Mesendoderm (in vitro differentiated cells): ENCODE measurements at regions not wholly inside any gene's neighbourhood (a gene's known extent, or its start where the extent isn't known, plus 50 kb on each side); places are given as distances from the start of the nearest gene placed in this dataset.

Experiments used
- DNase-seq: peaks from one replicate; pipeline ENCODE4 v3.0.0; 2013
- H2AK5ac ChIP-seq: 2 replicates; pipeline ENCODE4 v1.6.1; 2013; ENCODE audit warnings: low read length, inconsistent platforms
- H2BK120ac ChIP-seq: 2 replicates; pipeline ENCODE4 v1.6.1; 2013; ENCODE audit warnings: low read depth, mild to moderate bottlenecking, low read length, moderate library complexity, mixed read lengths
- H2BK15ac ChIP-seq: replicated peaks from 2 replicates; pipeline ENCODE4 v1.6.1; 2013; ENCODE audit warnings: low read depth, mild to moderate bottlenecking, moderate library complexity
- H2BK5ac ChIP-seq: 2 replicates; pipeline ENCODE4 v1.6.1; 2013; ENCODE audit warnings: low read length, inconsistent platforms
- H3K18ac ChIP-seq: 2 replicates; pipeline ENCODE4 v1.6.1; 2013; ENCODE audit warnings: mild to moderate bottlenecking, low read length, mixed read lengths
- H3K23ac ChIP-seq: one replicate; pipeline ENCODE4 v1.6.1; 2013; ENCODE audit warnings: low read length
- H3K27ac ChIP-seq: 2 replicates; pipeline ENCODE4 v1.5.1; 2013; ENCODE audit warnings: low read depth, mild to moderate bottlenecking, inconsistent platforms, low read length, moderate library complexity
- H3K27me3 ChIP-seq: 2 replicates; pipeline ENCODE4 v1.6.1; 2013; ENCODE audit warnings: low read length, control low read depth, mild to moderate bottlenecking, inconsistent platforms; ENCODE audit not compliant: insufficient read depth, poor library complexity
- H3K36me3 ChIP-seq: 2 replicates; pipeline ENCODE4 v1.6.1; 2013; ENCODE audit warnings: low read length, inconsistent platforms; ENCODE audit not compliant: control insufficient read depth, insufficient read depth
- H3K4ac ChIP-seq: one replicate; pipeline ENCODE4 v1.6.1; 2013; ENCODE audit warnings: low read depth, mild to moderate bottlenecking, low read length, moderate library complexity
- H3K4me1 ChIP-seq: 2 replicates; pipeline ENCODE4 v1.6.1; 2013; ENCODE audit warnings: low read depth, low read length, inconsistent platforms; ENCODE audit not compliant: control insufficient read depth
- H3K4me2 ChIP-seq: 2 replicates; pipeline ENCODE4 v1.6.1; 2013; ENCODE audit warnings: low read length
- H3K4me3 ChIP-seq: 2 replicates; pipeline ENCODE4 v1.5.1; 2013; ENCODE audit warnings: mild to moderate bottlenecking, low read length
- H3K56ac ChIP-seq: one replicate; pipeline ENCODE4 v1.6.1; 2013; ENCODE audit warnings: low read length
- H3K79me1 ChIP-seq: 2 replicates; pipeline ENCODE4 v1.6.1; 2013; ENCODE audit warnings: low read length, inconsistent platforms
- H3K79me2 ChIP-seq: 2 replicates; pipeline ENCODE4 v1.6.1; 2013; ENCODE audit warnings: mild to moderate bottlenecking, low read length; ENCODE audit not compliant: control insufficient read depth, insufficient read depth
- H3K9ac ChIP-seq: 2 replicates; pipeline ENCODE4 v1.6.1; 2013; ENCODE audit warnings: low read length, inconsistent platforms
- H4K5ac ChIP-seq: one replicate; pipeline ENCODE4 v1.6.1; 2013; ENCODE audit warnings: low read length
- H4K8ac ChIP-seq: one replicate; pipeline ENCODE4 v1.6.1; 2013; ENCODE audit warnings: low read depth, mild to moderate bottlenecking, control low read depth, low read length, moderate library complexity
- WGBS: extraction: QIAGEN DNeasy Blood & Tissue Kit; methylation state at CpG from one replicate; pipeline ENCODE4 v1.1.7; 2013; ENCODE audit warnings: low lambda C conversion rate, missing lambda C conversion rate; ENCODE audit not compliant: insufficient coverage; ENCODE audit errors: extremely low coverage; 5-methylcytosine and 5-hydroxymethylcytosine counted together

GRCh38 chr5:82850393-82850792, 226.8 kb downstream of the TMEM167A start:
- Histone ChIP-seq H4K8ac (no peak overlapping the region), H3K36me3 (no peaks in the 10 kb centered on the region), H3K56ac (no peak overlapping the region), H2BK5ac (no peak overlapping the region), H3K4me1 (peaks cover 8% of the 10 kb centered on the region), H3K79me1 (no peaks in the 10 kb centered on the region), H4K5ac (no peak overlapping the region), H2AK5ac (no peak overlapping the region), H3K27me3 (no peaks in the 10 kb centered on the region), H3K4ac (no peak overlapping the region), H3K9ac (no peak overlapping the region), H3K79me2 (no peaks in the 10 kb centered on the region), H3K18ac (peak overlapping the region; percentile 75), H2BK15ac (no peak overlapping the region), H3K4me3 (no peak overlapping the region), H2BK120ac (no peak overlapping the region), H3K27ac (no peak overlapping the region), H3K23ac (no peak overlapping the region), H3K4me2 (no peak overlapping the region)
- no peak for DNase-seq
- no CpG with 5 or more reads among the region's 2 CpGs for WGBS

GRCh38 chr5:82849885-82850284, 227.3 kb downstream of the TMEM167A start:
- Histone ChIP-seq H3K9ac (no peak overlapping the region), H2BK5ac (no peak overlapping the region), H3K27ac (no peak overlapping the region), H3K36me3 (no peaks in the 10 kb centered on the region), H3K79me1 (no peaks in the 10 kb centered on the region), H3K4me1 (peaks cover 6% of the 10 kb centered on the region), H3K4me2 (no peak overlapping the region), H3K18ac (no peak overlapping the region), H3K4ac (no peak overlapping the region), H3K23ac (no peak overlapping the region), H3K56ac (no peak overlapping the region), H2BK15ac (no peak overlapping the region), H2AK5ac (no peak overlapping the region), H3K4me3 (no peak overlapping the region), H4K5ac (no peak overlapping the region), H3K79me2 (no peaks in the 10 kb centered on the region), H4K8ac (no peak overlapping the region), H3K27me3 (no peaks in the 10 kb centered on the region), H2BK120ac (no peak overlapping the region)
- DNase-seq = peak; percentile 64

GRCh38 chr5:82847562-82847961, 229.6 kb downstream of the TMEM167A start:
- Histone ChIP-seq H3K23ac (no peak overlapping the region), H3K56ac (no peak overlapping the region), H3K4me2 (no peak overlapping the region), H4K5ac (no peak overlapping the region), H3K4me3 (no peak overlapping the region), H2BK120ac (no peak overlapping the region), H4K8ac (no peak overlapping the region), H3K27ac (no peak overlapping the region), H2BK15ac (no peak overlapping the region), H3K18ac (no peak overlapping the region), H3K79me2 (no peaks in the 10 kb centered on the region), H3K27me3 (no peaks in the 10 kb centered on the region), H3K36me3 (no peaks in the 10 kb centered on the region), H3K4ac (no peak overlapping the region), H2AK5ac (no peak overlapping the region), H2BK5ac (no peak overlapping the region), H3K79me1 (no peaks in the 10 kb centered on the region), H3K9ac (no peak overlapping the region), H3K4me1 (no peaks in the 10 kb centered on the region)
- no peak for DNase-seq
- WGBS = no CpG with 5 or more reads among the region's 5 CpGs

- no peak overlapping the region for H3K4me3 ChIP-seq
- H3K4ac ChIP-seq = no peak overlapping the region
- H3K36me3 ChIP-seq = no peaks in the 10 kb centered on the region
- no peaks in the 10 kb centered on the region for H3K27me3 ChIP-seq
- WGBS = no CpG with 5 or more reads among the region's 3 CpGs
- no peaks in the 10 kb centered on the region for H3K79me2 ChIP-seq
- H3K23ac ChIP-seq = no peak overlapping the region
- H2BK5ac ChIP-seq = no peak overlapping the region
- H4K5ac ChIP-seq = no peak overlapping the region
- no peak for DNase-seq
- no peak overlapping the region for H2BK15ac ChIP-seq
- H4K8ac ChIP-seq = no peak overlapping the region
- no peak overlapping the region for H3K56ac ChIP-seq
- H2AK5ac ChIP-seq = no peak overlapping the region
- no peaks in the 10 kb centered on the region for H3K4me1 ChIP-seq
- no peak overlapping the region for H3K18ac ChIP-seq
- H3K9ac ChIP-seq = no peak overlapping the region
- H3K27ac ChIP-seq = no peak overlapping the region
- no peaks in the 10 kb centered on the region for H3K79me1 ChIP-seq
- H3K4me2 ChIP-seq = no peak overlapping the region
- no peak overlapping the region for H2BK120ac ChIP-seq
These were observed 237.3 kb downstream of the TMEM167A start for GRCh38 chr5:82839881-82840280.

GRCh38 chr5:82835488-82835887, 241.7 kb downstream of the TMEM167A start:
- Histone ChIP-seq H3K18ac (no peak overlapping the region), H4K5ac (no peak overlapping the region), H4K8ac (no peak overlapping the region), H3K27ac (no peak overlapping the region), H3K4me1 (no peaks in the 10 kb centered on the region), H3K79me1 (no peaks in the 10 kb centered on the region), H3K4ac (no peak overlapping the region), H3K4me2 (no peak overlapping the region), H2BK5ac (no peak overlapping the region), H3K23ac (no peak overlapping the region), H3K27me3 (no peaks in the 10 kb centered on the region), H3K79me2 (no peaks in the 10 kb centered on the region), H3K9ac (no peak overlapping the region), H3K4me3 (no peak overlapping the region), H2AK5ac (no peak overlapping the region), H3K56ac (no peak overlapping the region), H3K36me3 (no peaks in the 10 kb centered on the region), H2BK120ac (no peak overlapping the region), H2BK15ac (no peak overlapping the region)
- no peak for DNase-seq

GRCh38 chr5:82834151-82834550, 243.0 kb downstream of the TMEM167A start:
- Histone ChIP-seq H3K27me3 (no peaks in the 10 kb centered on the region), H3K36me3 (no peaks in the 10 kb centered on the region), H2BK5ac (no peak overlapping the region), H3K23ac (no peak overlapping the region), H2AK5ac (no peak overlapping the region), H3K4me1 (no peaks in the 10 kb centered on the region), H3K4ac (no peak overlapping the region), H2BK120ac (no peak overlapping the region), H3K27ac (no peak overlapping the region), H4K8ac (no peak overlapping the region), H3K18ac (no peak overlapping the region), H3K79me2 (no peaks in the 10 kb centered on the region), H3K4me3 (no peak overlapping the region), H3K9ac (no peak overlapping the region), H2BK15ac (no peak overlapping the region), H3K4me2 (no peak overlapping the region), H4K5ac (no peak overlapping the region), H3K56ac (no peak overlapping the region), H3K79me1 (no peaks in the 10 kb centered on the region)
- DNase-seq = no peak
